CD8-positive, alpha-beta memory T cell (primary cell): ENCODE measurements at regions not wholly inside any gene's neighbourhood (a gene's known extent, or its start where the extent isn't known, plus 50 kb on each side); places are given as distances from the start of the nearest gene placed in this dataset.

ENCODE experiments used
- CTCF ChIA-PET: fragments of 350-600 bp; sonication (Branson Sonifier 250); formaldehyde crosslinking; loops from one replicate; lab custom pipeline; 2021; ENCODE audit warnings: antibody characterized with exemption; lab: Charles Lee
- POLR2A ChIA-PET: fragments of 350-600 bp; sonication (Branson Sonifier 250); formaldehyde crosslinking; loops from one replicate; lab custom pipeline; 2021; ENCODE audit warnings: antibody characterized with exemption; lab: Charles Lee
- DNase-seq, 5 donors: peaks; one replicate each; pipeline versions ENCODE4 v3.0.0 to v3.0.0-alpha.2; 2020 to 2022; ENCODE audit warnings: mixed read lengths in 1 of 5
- H3K27ac ChIP-seq: one replicate; pipeline ENCODE4 v1.7.0; 2013; ENCODE audit warnings: low read depth, mild to moderate bottlenecking, low read length, moderate library complexity
- H3K27me3 ChIP-seq: 2 replicates; pipeline ENCODE4 v1.7.0; 2013; ENCODE audit warnings: low read length, mild to moderate bottlenecking; ENCODE audit not compliant: insufficient read depth, poor library complexity, severe bottlenecking
- H3K36me3 ChIP-seq: 2 replicates; pipeline ENCODE4 v1.7.0; 2013; ENCODE audit warnings: mild to moderate bottlenecking, low read length, moderate library complexity; ENCODE audit not compliant: insufficient read depth
- H3K4me1 ChIP-seq: 2 replicates; pipeline ENCODE4 v1.7.0; 2013; ENCODE audit warnings: mild to moderate bottlenecking, low read length, moderate library complexity; ENCODE audit not compliant: insufficient read depth
- H3K4me3 ChIP-seq: 2 replicates; pipeline ENCODE4 v1.7.0; 2013; ENCODE audit warnings: mild to moderate bottlenecking, low read length
- H3K9me3 ChIP-seq: 2 replicates; pipeline ENCODE4 v1.7.0; 2013; ENCODE audit warnings: mild to moderate bottlenecking, low read length
- H3K27ac Mint-ChIP-seq, 8 donors: one replicate each; pipeline ENCODE4 v1.8.0; 2020 to 2021; ENCODE audit warnings: mixed read lengths in 8 of 8, mild to moderate bottlenecking in 6 of 8, inconsistent platforms in 3 of 8, moderate library complexity in 3 of 8
- H3K27me3 Mint-ChIP-seq, 2 donors: one replicate each; pipeline ENCODE4 v1.8.0; 2020 to 2021; ENCODE audit warnings: mixed read lengths in 2 of 2, mild to moderate bottlenecking in 1 of 2, moderate library complexity in 1 of 2
- H3K36me3 Mint-ChIP-seq, 3 donors: one replicate each; pipeline ENCODE4 v1.8.0; 2020 to 2021; ENCODE audit warnings: mixed read lengths in 3 of 3, inconsistent platforms in 1 of 3, mild to moderate bottlenecking in 1 of 3
- H3K4me1 Mint-ChIP-seq, 3 donors: one replicate each; pipeline ENCODE4 v1.8.0; 2020 to 2021; ENCODE audit warnings: mixed read lengths in 3 of 3, inconsistent platforms in 1 of 3, mild to moderate bottlenecking in 1 of 3
- H3K4me3 Mint-ChIP-seq, 7 donors: one replicate each; pipeline ENCODE4 v1.8.0; 2020 to 2021; ENCODE audit warnings: mixed read lengths in 7 of 7, mild to moderate bottlenecking in 6 of 7, moderate library complexity in 4 of 7, inconsistent platforms in 2 of 7
- H3K9me3 Mint-ChIP-seq, 5 donors: one replicate each; pipeline ENCODE4 v1.8.0; 2020 to 2022; ENCODE audit warnings: mixed read lengths in 5 of 5, mild to moderate bottlenecking in 3 of 5, moderate library complexity in 2 of 5, inconsistent platforms in 1 of 5

GRCh38 chr1:2863648-2863963 is 62.1 kb upstream of the TTC34 start:
- Mint-ChIP-seq H3K27ac (no peak overlapping the region), H3K9me3 (peaks cover 0 to 2% (median 0%) of the 10 kb centered on the region in 5 donors), H3K4me3 (no peak overlapping the region), H3K36me3 (no peaks in the 10 kb centered on the region), H3K4me1 (no peaks in the 10 kb centered on the region), H3K27me3 (peaks cover 3 to 5% of the 10 kb centered on the region in 2 donors)
- DNase-seq: no peak
- no peaks in the 10 kb centered on the region for H3K27me3 ChIP-seq
- H3K4me3 ChIP-seq: no peak overlapping the region
- H3K36me3 ChIP-seq: no peaks in the 10 kb centered on the region
- H3K27ac ChIP-seq: no peak overlapping the region
- POLR2A ChIA-PET: no interaction called here
- no peaks in the 10 kb centered on the region for H3K9me3 ChIP-seq
- H3K4me1 ChIP-seq: no peaks in the 10 kb centered on the region
- CTCF ChIA-PET: no interaction called here

GRCh38 chr1:2864203-2864905 is 62.9 kb upstream of the TTC34 start:
- Mint-ChIP-seq H3K4me1 (no peaks in the 10 kb centered on the region), H3K4me3 (no peak overlapping the region), H3K36me3 (no peaks in the 10 kb centered on the region), H3K9me3 (peaks cover 0 to 2% (median 0%) of the 10 kb centered on the region in 5 donors), H3K27ac (no peak overlapping the region), H3K27me3 (peaks cover 0 to 5% of the 10 kb centered on the region in 2 donors)
- Histone ChIP-seq H3K9me3 (no peaks in the 10 kb centered on the region), H3K36me3 (no peaks in the 10 kb centered on the region), H3K4me3 (no peak overlapping the region), H3K27ac (no peak overlapping the region), H3K4me1 (no peaks in the 10 kb centered on the region), H3K27me3 (no peaks in the 10 kb centered on the region)
- POLR2A ChIA-PET: no interaction called here
- no peak for DNase-seq
- CTCF ChIA-PET: no interaction called here

GRCh38 chr1:2865000-2865399 is 63.5 kb upstream of the TTC34 start:
- no peaks in the 10 kb centered on the region for H3K27me3 ChIP-seq
- no peak overlapping the region for H3K27ac Mint-ChIP-seq
- H3K4me3 ChIP-seq: no peak overlapping the region
- H3K4me3 Mint-ChIP-seq: no peak overlapping the region
- H3K4me1 Mint-ChIP-seq: no peaks in the 10 kb centered on the region
- CTCF ChIA-PET: no interaction called here
- DNase-seq: no peak
- no peaks in the 10 kb centered on the region for H3K4me1 ChIP-seq
- no peaks in the 10 kb centered on the region for H3K36me3 Mint-ChIP-seq
- H3K9me3 ChIP-seq: no peaks in the 10 kb centered on the region
- POLR2A ChIA-PET: no interaction called here
- no peaks in the 10 kb centered on the region for H3K36me3 ChIP-seq
- peaks cover 0 to 5% of the 10 kb centered on the region in 2 donors for H3K27me3 Mint-ChIP-seq
- no peak overlapping the region for H3K27ac ChIP-seq
- peaks cover 0 to 2% (median 0%) of the 10 kb centered on the region in 5 donors for H3K9me3 Mint-ChIP-seq

GRCh38 chr1:2865571-2866421 is 64.3 kb upstream of the TTC34 start:
- Histone ChIP-seq H3K27me3 (no peaks in the 10 kb centered on the region), H3K4me1 (no peaks in the 10 kb centered on the region), H3K27ac (no peak overlapping the region), H3K36me3 (no peaks in the 10 kb centered on the region), H3K4me3 (no peak overlapping the region), H3K9me3 (peaks cover under 1% of the 10 kb centered on the region)
- Mint-ChIP-seq H3K4me3 (no peak overlapping the region), H3K36me3 (no peaks in the 10 kb centered on the region), H3K27me3 (peaks cover 0 to 5% of the 10 kb centered on the region in 2 donors), H3K9me3 (peaks cover 0 to 5% (median 1%) of the 10 kb centered on the region in 5 donors), H3K27ac (no peak overlapping the region), H3K4me1 (no peaks in the 10 kb centered on the region)
- DNase-seq: no peak
- CTCF ChIA-PET: no interaction called here
- POLR2A ChIA-PET: no interaction called here

DNA sequence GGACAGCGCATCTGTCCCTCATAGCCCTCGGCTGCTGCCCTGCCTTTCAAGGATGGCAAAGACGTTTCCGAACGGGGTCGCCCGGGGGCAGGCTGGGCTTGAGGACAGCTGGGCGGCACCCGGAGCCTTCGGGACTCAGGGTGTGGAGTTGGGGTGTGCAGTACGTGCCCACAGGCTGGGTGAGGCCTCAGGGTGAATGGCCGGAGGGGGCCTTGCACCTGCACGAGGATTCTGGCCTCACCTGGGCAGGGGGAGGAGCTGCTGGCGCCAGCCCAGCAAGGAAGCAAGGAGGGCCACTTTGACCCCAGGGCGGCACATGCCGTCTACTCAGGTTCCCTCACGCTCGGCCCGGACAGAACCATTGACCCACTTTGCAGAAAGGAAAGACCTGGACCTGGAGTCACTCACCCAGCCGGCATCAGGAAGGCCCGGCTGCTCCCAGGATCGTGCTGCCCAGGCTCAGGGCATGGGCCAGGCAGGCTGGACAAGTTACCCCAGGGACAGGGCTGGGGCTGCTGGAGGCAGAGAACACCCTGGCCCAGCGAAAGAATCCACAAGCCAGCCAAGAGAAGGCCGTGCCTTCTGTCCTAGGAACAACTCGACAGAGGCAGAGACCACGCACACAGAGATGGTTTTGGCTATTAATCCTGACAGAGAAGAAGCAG is 65.1 kb upstream of the TTC34 start:
- Mint-ChIP-seq H3K27me3 (peaks cover 0 to 5% of the 10 kb centered on the region in 2 donors), H3K4me3 (no peak overlapping the region), H3K9me3 (peaks cover 0 to 9% (median 6%) of the 10 kb centered on the region in 5 donors), H3K36me3 (no peaks in the 10 kb centered on the region), H3K27ac (no peak overlapping the region), H3K4me1 (no peaks in the 10 kb centered on the region)
- no peaks in the 10 kb centered on the region for H3K36me3 ChIP-seq
- H3K4me3 ChIP-seq: no peak overlapping the region
- no peaks in the 10 kb centered on the region for H3K27me3 ChIP-seq
- peaks cover 5% of the 10 kb centered on the region for H3K9me3 ChIP-seq
- CTCF ChIA-PET: no interaction called here
- H3K27ac ChIP-seq: no peak overlapping the region
- no peaks in the 10 kb centered on the region for H3K4me1 ChIP-seq
- POLR2A ChIA-PET: no interaction called here
- DNase-seq: no peak

- H3K36me3 ChIP-seq: no peaks in the 10 kb centered on the region
- POLR2A ChIA-PET: no interaction called here
- Mint-ChIP-seq H3K36me3 (no peaks in the 10 kb centered on the region), H3K27me3 (peaks cover 0 to 5% of the 10 kb centered on the region in 2 donors), H3K4me1 (no peaks in the 10 kb centered on the region), H3K9me3 (peaks cover 0 to 11% (median 7%) of the 10 kb centered on the region in 5 donors), H3K4me3 (no peak overlapping the region), H3K27ac (no peak overlapping the region)
- H3K27me3 ChIP-seq: no peaks in the 10 kb centered on the region
- no peak overlapping the region for H3K27ac ChIP-seq
- H3K9me3 ChIP-seq: peaks cover 5% of the 10 kb centered on the region
- H3K4me3 ChIP-seq: no peak overlapping the region
- CTCF ChIA-PET: no interaction called here
- no peak for DNase-seq
- no peaks in the 10 kb centered on the region for H3K4me1 ChIP-seq
Observed at GRCh38 chr1:2867087-2867425, 65.6 kb upstream of the TTC34 start.

- H3K4me3 ChIP-seq: no peak overlapping the region
- CTCF ChIA-PET: no interaction called here
- no peak overlapping the region for H3K27ac Mint-ChIP-seq
Observed at GRCh38 chr1:2867861-2868260, 66.4 kb upstream of the TTC34 start.

GRCh38 chr1:2868571-2869195 is 67.2 kb upstream of the TTC34 start:
- DNase-seq: no peak
- Mint-ChIP-seq H3K27me3 (peaks cover 0 to 5% of the 10 kb centered on the region in 2 donors), H3K36me3 (no peaks in the 10 kb centered on the region), H3K4me3 (no peak overlapping the region), H3K4me1 (no peaks in the 10 kb centered on the region), H3K27ac (no peak overlapping the region), H3K9me3 (peaks cover 0 to 15% (median 12%) of the 10 kb centered on the region in 5 donors)
- CTCF ChIA-PET: no interaction called here
- Histone ChIP-seq H3K4me1 (no peaks in the 10 kb centered on the region), H3K4me3 (no peak overlapping the region), H3K27ac (no peak overlapping the region), H3K27me3 (no peaks in the 10 kb centered on the region), H3K36me3 (no peaks in the 10 kb centered on the region), H3K9me3 (peaks cover 5% of the 10 kb centered on the region)
- POLR2A ChIA-PET: no interaction called here

More at GRCh38 chr1:2867861-2868260, 66.4 kb upstream of the TTC34 start:
- Mint-ChIP-seq H3K36me3 (no peaks in the 10 kb centered on the region), H3K9me3 (peaks cover 0 to 14% (median 12%) of the 10 kb centered on the region in 5 donors), H3K4me3 (no peak overlapping the region), H3K27me3 (peaks cover 0 to 5% of the 10 kb centered on the region in 2 donors), H3K4me1 (no peaks in the 10 kb centered on the region)
- Histone ChIP-seq H3K4me1 (no peaks in the 10 kb centered on the region), H3K9me3 (peaks cover 5% of the 10 kb centered on the region), H3K27ac (no peak overlapping the region), H3K36me3 (no peaks in the 10 kb centered on the region), H3K27me3 (no peaks in the 10 kb centered on the region)
- DNase-seq: no peak
- POLR2A ChIA-PET: no interaction called here
